Stimulated activated naive B cell treated with anti-CD40 and anti-IgM and Interleukin-4, amounts not matched to agents 10 μg/mL and 1 μg/mL and 100 μg/mL, for 72 hours (primary cell): ENCODE measurements at regions not wholly inside any gene's neighbourhood (a gene's known extent, or its start where the extent isn't known, plus 50 kb on each side); places are given as distances from the start of the nearest gene placed in this dataset.

Source experiments
- ATAC-seq, 2 donors: fragments of 150-1000 bp; cut with Tn5 transposase; replicated peaks; 2 replicates each; pipeline ENCODE4 v1.10.0; 2021; ENCODE audit warnings: moderate library complexity in 1 of 2
- DNase-seq: peaks from one replicate; pipeline ENCODE4 v3.0.0; 2021
- H3K27ac Mint-ChIP-seq: one replicate; pipeline ENCODE4 v1.8.0; 2022; ENCODE audit warnings: mild to moderate bottlenecking, mixed read lengths
- H3K27me3 Mint-ChIP-seq, 2 donors: one replicate each; pipeline ENCODE4 v1.8.0; 2022; ENCODE audit warnings: mixed read lengths in 2 of 2
- H3K36me3 Mint-ChIP-seq, 2 donors: one replicate each; pipeline ENCODE4 v1.8.0; 2022; ENCODE audit warnings: mixed read lengths in 2 of 2, mild to moderate bottlenecking in 1 of 2
- H3K4me1 Mint-ChIP-seq, 2 donors: one replicate each; pipeline ENCODE4 v1.8.0; 2022; ENCODE audit warnings: mixed read lengths in 2 of 2, mild to moderate bottlenecking in 1 of 2
- H3K4me3 Mint-ChIP-seq, 2 donors: one replicate each; pipeline ENCODE4 v1.8.0; 2022; ENCODE audit warnings: mild to moderate bottlenecking in 2 of 2, mixed read lengths in 2 of 2, moderate library complexity in 1 of 2
- H3K9me3 Mint-ChIP-seq, 2 donors: one replicate each; pipeline ENCODE4 v1.8.0; 2022; ENCODE audit warnings: mixed read lengths in 2 of 2, mild to moderate bottlenecking in 1 of 2

DNA sequence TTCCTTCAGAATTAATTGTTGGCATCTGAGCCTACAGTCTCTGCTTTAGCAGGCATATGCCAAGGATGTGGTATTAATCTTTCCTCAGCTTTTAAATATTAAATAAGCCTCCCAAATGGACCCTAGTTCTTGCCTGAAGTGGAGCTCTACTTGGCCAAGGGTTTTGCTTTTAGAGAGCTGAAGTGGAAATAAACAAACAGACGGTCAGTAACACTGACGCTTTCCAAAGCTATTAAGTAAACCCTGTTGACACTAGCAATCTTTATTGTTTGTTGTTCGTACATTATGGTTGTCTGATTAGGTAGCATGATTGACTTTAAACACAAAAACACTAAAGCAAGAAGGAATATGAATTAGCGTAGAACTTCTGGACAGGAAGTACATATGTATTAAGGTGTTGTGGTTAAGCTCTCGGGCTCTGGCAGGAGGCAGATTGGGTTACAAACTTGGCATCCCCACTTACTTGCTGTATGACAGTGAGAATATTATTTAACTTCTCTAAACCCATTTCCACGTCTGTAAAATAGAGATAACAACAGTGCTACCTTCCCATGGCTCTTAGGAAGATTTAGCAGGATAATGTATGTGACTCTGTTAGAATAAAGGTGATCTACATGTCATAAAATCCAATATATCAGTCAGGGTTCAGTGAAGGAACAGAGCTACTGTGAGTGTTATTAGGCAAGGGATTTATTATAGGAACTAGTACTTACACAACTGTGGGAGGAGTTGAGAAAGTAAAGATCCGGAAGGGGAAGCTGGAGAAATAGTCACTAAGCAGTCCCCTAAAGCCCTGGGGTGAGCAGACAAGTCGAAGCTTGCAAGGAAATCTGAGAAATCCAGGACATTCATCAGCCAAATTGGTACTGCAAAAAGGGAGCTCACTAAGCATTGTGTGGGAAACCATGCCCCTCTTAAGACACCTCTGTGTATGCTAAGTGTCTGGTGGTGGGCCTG is 92.2 kb upstream of the ATF7IP start:
- peak; percentile 57 to 60 for ATAC-seq
- peak overlapping the region; percentile 83 for H3K27ac Mint-ChIP-seq
- no peaks in the 10 kb centered on the region for H3K27me3 Mint-ChIP-seq
- peaks cover 46 to 67% of the 10 kb centered on the region in 2 donors for H3K36me3 Mint-ChIP-seq
- peaks cover 28 to 53% of the 10 kb centered on the region in 2 donors for H3K4me1 Mint-ChIP-seq
- H3K9me3 Mint-ChIP-seq: peaks cover 35 to 41% of the 10 kb centered on the region in 2 donors
- peak overlapping the region; percentile 26 to 41 for H3K4me3 Mint-ChIP-seq
- DNase-seq: no peak

GRCh38 chr12:14273913-14274311 is 91.6 kb upstream of the ATF7IP start:
- Mint-ChIP-seq H3K36me3 (peaks cover 45 to 73% of the 10 kb centered on the region in 2 donors), H3K4me1 (peaks cover 31 to 56% of the 10 kb centered on the region in 2 donors), H3K27me3 (no peaks in the 10 kb centered on the region), H3K27ac (peak overlapping the region; percentile 83), H3K4me3 (peak overlapping the region; percentile 39 to 41), H3K9me3 (peaks cover 35 to 40% of the 10 kb centered on the region in 2 donors)
- DNase-seq (no peak), ATAC-seq (peak; percentile 20 to 36)

GRCh38 chr12:14275111-14275510 is 90.4 kb upstream of the ATF7IP start:
- Mint-ChIP-seq H3K4me3 (no peak overlapping the region), H3K9me3 (peaks cover 30 to 38% of the 10 kb centered on the region in 2 donors), H3K4me1 (peaks cover 32 to 53% of the 10 kb centered on the region in 2 donors), H3K27me3 (no peaks in the 10 kb centered on the region), H3K27ac (peak overlapping the region; percentile 92), H3K36me3 (peaks cover 42 to 71% of the 10 kb centered on the region in 2 donors)
- ATAC-seq: no peak
- DNase-seq: no peak

DNA sequence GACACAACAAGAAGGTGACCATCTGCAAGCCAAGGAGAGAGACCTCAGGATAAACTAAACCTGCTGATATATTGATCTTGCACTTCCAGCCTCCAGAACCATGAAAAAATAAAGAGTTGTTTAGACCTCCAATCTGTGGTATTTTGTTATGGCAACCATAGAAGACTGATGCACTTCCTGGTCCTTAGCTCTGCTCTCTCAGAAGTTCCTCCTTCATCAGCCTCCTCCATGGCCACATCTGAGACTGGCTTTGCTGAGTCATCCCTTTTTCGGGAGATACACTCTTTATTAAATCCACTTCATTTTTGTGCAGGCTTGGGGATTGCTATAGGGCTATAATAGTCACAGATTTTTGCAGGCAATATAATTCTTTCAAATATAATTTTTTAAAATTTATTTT is 89.6 kb upstream of the ATF7IP start:
- H3K4me3 Mint-ChIP-seq: peak overlapping the region in 1 of 2 donors; percentile 16
- peak overlapping the region; percentile 92 for H3K27ac Mint-ChIP-seq
- peaks cover 37 to 59% of the 10 kb centered on the region in 2 donors for H3K4me1 Mint-ChIP-seq
- ATAC-seq (no peak), DNase-seq (no peak)
- H3K27me3 Mint-ChIP-seq: no peaks in the 10 kb centered on the region
- H3K36me3 Mint-ChIP-seq: peaks cover 39 to 70% of the 10 kb centered on the region in 2 donors
- peaks cover 28 to 34% of the 10 kb centered on the region in 2 donors for H3K9me3 Mint-ChIP-seq

DNA sequence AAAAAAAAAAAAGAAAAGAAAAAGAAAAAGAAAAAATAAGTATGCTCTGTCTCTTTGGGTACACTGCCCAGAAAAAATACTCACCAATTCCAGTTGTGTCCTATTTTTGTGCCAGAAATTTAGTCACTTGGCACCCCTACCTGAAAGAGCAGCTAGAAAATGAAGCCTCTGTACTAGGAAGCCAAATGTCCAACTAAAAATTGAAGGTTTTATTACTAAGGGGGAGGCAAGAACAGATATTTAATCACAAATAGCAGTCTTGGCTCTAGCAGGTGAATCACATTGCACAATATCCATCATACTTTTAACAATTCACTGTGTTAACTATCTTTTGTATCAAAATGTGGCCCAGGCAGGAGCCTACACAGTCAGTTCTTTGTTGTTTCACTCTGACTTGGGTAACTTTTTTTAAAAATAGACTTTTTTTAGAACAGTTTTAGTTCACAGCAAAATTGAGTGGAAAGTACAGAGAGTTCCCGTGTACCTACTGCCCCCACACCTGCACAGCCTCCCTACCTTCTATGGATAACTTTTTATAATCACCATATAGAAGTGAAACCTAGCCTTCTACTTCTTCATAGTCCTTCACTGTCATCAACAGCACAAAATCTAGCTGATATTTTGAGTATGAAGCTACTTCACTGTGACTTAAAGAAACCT is 87.1 kb upstream of the ATF7IP start:
- Mint-ChIP-seq H3K27ac (peak overlapping the region; percentile 93), H3K9me3 (peaks cover 21 to 28% of the 10 kb centered on the region in 2 donors), H3K4me3 (peak overlapping the region; percentile 44 to 56), H3K27me3 (no peaks in the 10 kb centered on the region), H3K36me3 (peaks cover 40 to 71% of the 10 kb centered on the region in 2 donors), H3K4me1 (peaks cover 36 to 61% of the 10 kb centered on the region in 2 donors)
- DNase-seq (peak; percentile 48), ATAC-seq (peak; percentile 87 to 92)

DNA sequence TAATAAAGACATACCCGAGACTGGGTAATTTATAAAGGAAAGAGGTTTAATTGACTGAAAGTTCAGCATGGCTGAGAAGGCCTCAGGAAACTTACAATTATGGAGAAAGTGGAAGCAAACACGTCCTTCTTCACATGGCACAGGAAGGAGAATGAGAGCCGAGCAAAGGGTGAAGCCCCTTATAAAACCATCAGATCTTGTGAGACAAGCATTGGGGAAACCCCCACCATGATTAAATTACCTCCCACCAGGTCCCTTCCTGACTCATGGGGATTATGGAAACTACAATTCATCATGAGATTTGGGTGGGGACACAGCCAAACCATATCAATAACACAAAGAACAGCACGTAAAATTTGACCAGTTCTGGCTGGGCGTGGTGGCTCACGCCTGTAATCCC is 85.6 kb upstream of the ATF7IP start:
- ATAC-seq (peak in 1 of 2 donors; percentile 38), DNase-seq (peak; percentile 49)
- Mint-ChIP-seq H3K27me3 (no peaks in the 10 kb centered on the region), H3K36me3 (peaks cover 41 to 73% of the 10 kb centered on the region in 2 donors), H3K4me1 (peaks cover 41 to 65% of the 10 kb centered on the region in 2 donors), H3K27ac (peak overlapping the region; percentile 95), H3K9me3 (peaks cover 13 to 28% of the 10 kb centered on the region in 2 donors), H3K4me3 (peak overlapping the region; percentile 19 to 50)

DNA sequence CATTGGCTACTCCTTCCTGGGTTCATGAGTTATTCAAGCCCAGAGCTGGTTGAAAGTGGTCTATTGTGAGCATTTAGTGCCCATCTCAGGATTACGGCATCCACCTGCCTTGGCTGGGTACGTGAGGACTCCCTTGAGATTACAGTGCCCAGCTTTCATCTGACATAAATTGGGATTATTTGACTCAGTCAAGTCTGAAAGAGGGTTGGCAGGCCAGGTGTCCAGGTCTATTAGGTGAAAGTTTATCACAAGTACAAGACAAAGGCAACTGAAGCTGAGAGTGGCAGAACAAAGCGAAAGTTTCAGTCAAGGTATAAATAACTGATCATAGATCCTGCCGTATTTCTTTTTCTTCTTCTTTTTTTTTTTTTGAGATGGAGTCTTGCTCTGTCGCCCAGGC is 84.6 kb upstream of the ATF7IP start:
- Mint-ChIP-seq H3K36me3 (peaks cover 44 to 71% of the 10 kb centered on the region in 2 donors), H3K27me3 (no peaks in the 10 kb centered on the region), H3K4me1 (peaks cover 36 to 59% of the 10 kb centered on the region in 2 donors), H3K9me3 (peaks cover 9 to 26% of the 10 kb centered on the region in 2 donors), H3K27ac (peak overlapping the region; percentile 95), H3K4me3 (peak overlapping the region; percentile 19 to 55)
- peak; percentile 21 for DNase-seq
- no peak for ATAC-seq

DNA sequence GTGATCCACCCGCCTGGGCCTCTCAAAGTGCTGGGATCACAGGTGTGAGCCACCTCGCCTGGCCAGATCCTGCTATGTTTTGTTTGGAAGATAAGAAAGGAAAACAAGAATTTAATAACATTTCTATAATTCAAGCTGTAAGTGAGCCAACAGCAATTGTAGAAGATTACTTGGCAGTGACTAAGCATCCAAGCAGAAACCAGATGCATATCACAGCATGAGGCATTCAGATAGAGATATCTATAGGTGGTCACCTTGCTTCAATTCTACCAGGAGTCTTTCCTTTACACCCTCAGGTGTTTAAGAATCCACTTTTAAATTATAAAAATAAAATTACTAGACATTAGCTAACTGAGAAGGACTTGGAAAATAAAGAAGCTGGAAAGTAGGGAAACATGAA is 83.9 kb upstream of the ATF7IP start:
- peak overlapping the region; percentile 91 for H3K27ac Mint-ChIP-seq
- H3K4me3 Mint-ChIP-seq: no peak overlapping the region
- peaks cover 9 to 26% of the 10 kb centered on the region in 2 donors for H3K9me3 Mint-ChIP-seq
- no peak for DNase-seq
- H3K4me1 Mint-ChIP-seq: peaks cover 35 to 55% of the 10 kb centered on the region in 2 donors
- H3K36me3 Mint-ChIP-seq: peaks cover 47 to 69% of the 10 kb centered on the region in 2 donors
- H3K27me3 Mint-ChIP-seq: no peaks in the 10 kb centered on the region
- ATAC-seq: no peak

- ATAC-seq (peak; percentile 68 to 69), DNase-seq (peak; percentile 40)
- peaks cover 5 to 21% of the 10 kb centered on the region in 2 donors for H3K9me3 Mint-ChIP-seq
- H3K4me3 Mint-ChIP-seq: peak overlapping the region; percentile 61 to 67
- no peaks in the 10 kb centered on the region for H3K27me3 Mint-ChIP-seq
- H3K27ac Mint-ChIP-seq: peak overlapping the region; percentile 99
- H3K4me1 Mint-ChIP-seq: peaks cover 27 to 35% of the 10 kb centered on the region in 2 donors
- H3K36me3 Mint-ChIP-seq: peaks cover 42 to 58% of the 10 kb centered on the region in 2 donors
Measured at GRCh38 chr12:14283489-14284144, 81.9 kb upstream of the ATF7IP start.

DNA sequence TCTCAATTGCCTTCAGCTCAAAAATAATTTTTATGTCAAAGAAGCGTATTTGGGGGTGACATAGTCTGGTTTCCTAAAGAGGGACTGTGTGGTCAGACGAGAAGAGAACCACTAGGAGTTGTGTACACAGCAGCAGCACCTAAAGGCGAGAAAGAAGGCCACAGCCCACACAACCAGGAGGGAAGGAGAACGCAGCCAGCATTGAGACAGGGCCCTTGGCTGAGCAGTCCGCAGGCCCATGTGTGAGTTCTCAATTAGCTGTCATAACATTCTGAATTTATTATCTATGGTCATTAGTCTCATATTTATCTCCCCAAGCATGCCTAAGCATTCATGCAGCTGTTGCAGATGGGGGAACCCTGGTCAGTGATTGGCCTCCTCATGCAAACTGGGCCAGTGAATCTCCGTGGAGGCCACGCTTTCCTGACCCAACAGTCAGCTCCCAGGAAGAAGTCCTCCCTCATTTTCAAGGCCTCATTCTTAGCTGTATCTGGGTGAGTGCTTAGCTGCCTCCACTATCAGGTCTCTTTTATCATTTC is 81.2 kb upstream of the ATF7IP start:
- Mint-ChIP-seq H3K9me3 (peaks cover 5 to 24% of the 10 kb centered on the region in 2 donors), H3K27me3 (no peaks in the 10 kb centered on the region), H3K4me3 (peak overlapping the region; percentile 59 to 61), H3K36me3 (peaks cover 48 to 62% of the 10 kb centered on the region in 2 donors), H3K4me1 (peaks cover 25 to 32% of the 10 kb centered on the region in 2 donors), H3K27ac (peak overlapping the region; percentile 99)
- DNase-seq (no peak), ATAC-seq (peak; percentile 48 to 57)

DNA sequence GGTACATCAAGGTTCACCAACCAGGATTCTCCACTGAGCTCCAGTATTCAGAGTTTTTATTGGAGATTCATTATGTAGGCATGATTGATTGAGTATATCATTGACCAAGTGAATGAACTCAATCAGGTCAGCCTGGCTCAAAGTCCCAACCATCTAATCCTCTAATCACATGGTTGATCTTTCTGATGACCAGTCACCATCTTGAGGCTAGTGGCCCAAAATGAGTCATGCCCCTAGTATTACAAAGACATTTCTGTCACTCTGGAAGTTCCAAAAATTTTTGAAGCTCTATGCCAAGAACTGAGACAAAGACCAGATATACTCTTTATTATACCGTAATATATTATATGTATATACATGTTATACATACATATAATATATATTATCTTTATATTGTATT is 75.9 kb upstream of the ATF7IP start:
- peaks cover 4 to 16% of the 10 kb centered on the region in 2 donors for H3K9me3 Mint-ChIP-seq
- no peaks in the 10 kb centered on the region for H3K27me3 Mint-ChIP-seq
- H3K4me3 Mint-ChIP-seq: no peak overlapping the region
- no peak for ATAC-seq
- DNase-seq: no peak
- H3K4me1 Mint-ChIP-seq: peaks cover 5 to 35% of the 10 kb centered on the region in 2 donors
- peaks cover 39 to 48% of the 10 kb centered on the region in 2 donors for H3K36me3 Mint-ChIP-seq
- peak overlapping the region; percentile 42 for H3K27ac Mint-ChIP-seq

DNA sequence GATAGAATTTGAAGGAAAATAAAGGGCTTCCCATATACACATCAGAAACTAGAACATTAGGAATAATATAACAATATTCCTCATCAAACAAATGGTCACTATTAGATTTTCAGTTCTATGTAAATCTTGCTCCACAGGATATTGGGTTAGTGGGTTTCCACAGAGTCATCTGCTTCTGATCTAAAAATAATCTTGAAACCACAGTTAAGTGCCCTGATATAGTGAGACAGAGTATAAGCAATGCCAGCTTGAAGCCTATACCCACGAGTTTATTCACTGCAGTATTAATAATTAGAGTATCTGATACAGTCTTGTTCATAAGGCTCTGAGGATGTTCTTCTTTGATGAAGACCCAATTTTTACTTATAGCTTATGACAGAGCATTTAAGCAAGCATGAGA is 74.5 kb upstream of the ATF7IP start:
- no peak overlapping the region for H3K4me3 Mint-ChIP-seq
- peak overlapping the region; percentile 89 for H3K27ac Mint-ChIP-seq
- H3K27me3 Mint-ChIP-seq: no peaks in the 10 kb centered on the region
- peaks cover 29 to 46% of the 10 kb centered on the region in 2 donors for H3K36me3 Mint-ChIP-seq
- ATAC-seq: peak; percentile 79
- peaks cover 10 to 42% of the 10 kb centered on the region in 2 donors for H3K4me1 Mint-ChIP-seq
- no peak for DNase-seq
- peaks cover 9 to 22% of the 10 kb centered on the region in 2 donors for H3K9me3 Mint-ChIP-seq

- peak overlapping the region; percentile 22 for H3K27ac Mint-ChIP-seq
- DNase-seq (no peak), ATAC-seq (no peak)
- H3K4me1 Mint-ChIP-seq: peaks cover 8 to 19% of the 10 kb centered on the region in 2 donors
- peaks cover 20 to 32% of the 10 kb centered on the region in 2 donors for H3K36me3 Mint-ChIP-seq
- no peak overlapping the region for H3K4me3 Mint-ChIP-seq
- H3K9me3 Mint-ChIP-seq: peaks cover 11 to 16% of the 10 kb centered on the region in 2 donors
- no peaks in the 10 kb centered on the region for H3K27me3 Mint-ChIP-seq
Measured at GRCh38 chr12:14303661-14304155, 61.8 kb upstream of the ATF7IP start.
